GM10248 (cell line): ENCODE measurements at regions not wholly inside any gene's neighbourhood (a gene's known extent, or its start where the extent isn't known, plus 50 kb on each side); places are given as distances from the start of the nearest gene placed in this dataset.

Source experiments
- CTCF ChIA-PET: fragments of 300-600 bp; sonication (Branson Sonifier 250); formaldehyde crosslinking; extraction: SDS; loops from one replicate; lab custom pipeline; 2021; ENCODE audit warnings: antibody characterized with exemption; lab: Yijun Ruan, JAX
- POLR2A ChIA-PET: fragments of 350-650 bp; sonication (Branson Sonifier 250); formaldehyde crosslinking; extraction: SDS; loops from one replicate; lab custom pipeline; 2020; ENCODE audit warnings: antibody characterized with exemption; lab: Yijun Ruan, JAX
- DNase-seq: peaks from one replicate; pipeline ENCODE4 v3.0.0; 2012; ENCODE audit errors: extremely low spot score
- CTCF ChIP-seq: IDR thresholded peaks from 2 replicates; pipeline ENCODE4 v1.5.1; 2012; ENCODE audit warnings: mild to moderate bottlenecking, low read depth; ENCODE audit errors: extremely low read depth, missing control alignments, control extremely low read depth

- TF ChIP-seq CTCF, result no peak
- DNase-seq, result no peak
- ChIA-PET POLR2A (no interaction called here), CTCF (no interaction called here)
Measured at GRCh38 chr15:61623746-61624145, 394.6 kb upstream of the RORA start.

GRCh38 chr15:61621865-61622264, 392.8 kb upstream of the RORA start:
- TF ChIP-seq CTCF, result no peak
- no peak for DNase-seq
- ChIA-PET POLR2A (no interaction called here), CTCF (interaction anchor here (1.4 to 1.8 kb wide), 4 partner anchors 15 to 427 kb away, joined by 4 to 10 read pairs (median 4); no protein-coding TSS in a partner anchor)

GRCh38 chr15:61621146-61621545, 392.0 kb upstream of the RORA start:
- CTCF ChIA-PET, result interaction anchor here (1.0 to 1.8 kb wide), 5 partner anchors 14 to 426 kb away, joined by 3 to 10 read pairs (median 4); no protein-coding TSS in a partner anchor
- DNase-seq, result no peak
- POLR2A ChIA-PET, result no interaction called here
- peak; percentile 47 for TF ChIP-seq CTCF

GRCh38 chr15:61620151-61620550, 391.0 kb upstream of the RORA start:
- ChIA-PET POLR2A (no interaction called here), CTCF (interaction anchor here (0.6 to 1.4 kb wide), 4 partner anchors 13 to 1033 kb away, joined by 3 to 5 read pairs (median 3); no protein-coding TSS in a partner anchor)
- TF ChIP-seq CTCF, result no peak
- no peak for DNase-seq

GRCh38 chr15:61613729-61614128, 384.6 kb upstream of the RORA start:
- ChIA-PET CTCF (no interaction called here), POLR2A (no interaction called here)
- no peak for TF ChIP-seq CTCF
- no peak for DNase-seq

GRCh38 chr15:61613138-61613537, 384.0 kb upstream of the RORA start:
- ChIA-PET POLR2A (no interaction called here), CTCF (no interaction called here)
- DNase-seq, result no peak
- TF ChIP-seq CTCF, result no peak
